ENCODE measurements at regions not wholly inside any gene's neighbourhood (a gene's known extent, or its start where the extent isn't known, plus 50 kb on each side); places are given as distances from the start of the nearest gene placed in this dataset.

DNA sequence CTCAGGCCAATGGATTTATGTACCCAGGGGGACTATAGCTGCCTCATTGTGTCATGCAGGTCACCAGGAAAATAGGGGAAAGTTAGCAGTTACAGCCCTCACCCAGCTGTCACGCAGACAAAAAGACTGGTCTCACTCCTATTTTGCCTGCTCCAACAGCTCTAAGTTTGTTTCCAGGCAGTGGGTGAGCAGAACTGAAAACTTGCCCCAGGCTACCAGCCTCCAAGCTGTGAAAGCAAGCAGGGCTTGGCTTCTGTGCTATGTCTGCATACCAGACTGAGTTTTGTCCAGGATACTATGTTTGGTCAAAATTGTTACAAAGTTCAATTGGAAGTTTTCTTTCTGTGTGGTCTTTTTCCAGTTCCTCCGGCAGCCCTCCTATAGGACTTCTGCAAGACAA is 628.4 kb downstream of the FAM133A start:
- TF ChIP-seq, protein P1, sequence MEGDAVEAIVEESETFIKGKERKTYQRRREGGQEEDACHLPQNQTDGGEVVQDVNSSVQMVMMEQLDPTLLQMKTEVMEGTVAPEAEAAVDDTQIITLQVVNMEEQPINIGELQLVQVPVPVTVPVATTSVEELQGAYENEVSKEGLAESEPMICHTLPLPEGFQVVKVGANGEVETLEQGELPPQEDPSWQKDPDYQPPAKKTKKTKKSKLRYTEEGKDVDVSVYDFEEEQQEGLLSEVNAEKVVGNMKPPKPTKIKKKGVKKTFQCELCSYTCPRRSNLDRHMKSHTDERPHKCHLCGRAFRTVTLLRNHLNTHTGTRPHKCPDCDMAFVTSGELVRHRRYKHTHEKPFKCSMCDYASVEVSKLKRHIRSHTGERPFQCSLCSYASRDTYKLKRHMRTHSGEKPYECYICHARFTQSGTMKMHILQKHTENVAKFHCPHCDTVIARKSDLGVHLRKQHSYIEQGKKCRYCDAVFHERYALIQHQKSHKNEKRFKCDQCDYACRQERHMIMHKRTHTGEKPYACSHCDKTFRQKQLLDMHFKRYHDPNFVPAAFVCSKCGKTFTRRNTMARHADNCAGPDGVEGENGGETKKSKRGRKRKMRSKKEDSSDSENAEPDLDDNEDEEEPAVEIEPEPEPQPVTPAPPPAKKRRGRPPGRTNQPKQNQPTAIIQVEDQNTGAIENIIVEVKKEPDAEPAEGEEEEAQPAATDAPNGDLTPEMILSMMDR (IDR thresholded peaks at IDR 0.05) = no peak
- TF ChIP-seq EZH2phosphoT487 (IDR thresholded peaks at IDR 0.05) = no peak
- TF ChIP-seq EZH2 (IDR thresholded peaks at IDR 0.05) = no peak

All from neural progenitor cell (in vitro differentiated cells).